Activated naive CD4-positive, alpha-beta T cell treated with anti-CD3 and anti-CD28 coated beads, Interleukin-2, amount 50 U/mL, for 16 hours (primary cell): ENCODE measurements at regions not wholly inside any gene's neighbourhood (a gene's known extent, or its start where the extent isn't known, plus 50 kb on each side); places are given as distances from the start of the nearest gene placed in this dataset.
"Not testable (repeated sequence)": the region's sequence is repeated elsewhere in the genome, so short reads cannot be mapped to it uniquely, and the experiment has no call there.

Experiments used
- DNase-seq: peaks from one replicate; pipeline ENCODE4 v3.0.0-alpha.2; 2020

DNA sequence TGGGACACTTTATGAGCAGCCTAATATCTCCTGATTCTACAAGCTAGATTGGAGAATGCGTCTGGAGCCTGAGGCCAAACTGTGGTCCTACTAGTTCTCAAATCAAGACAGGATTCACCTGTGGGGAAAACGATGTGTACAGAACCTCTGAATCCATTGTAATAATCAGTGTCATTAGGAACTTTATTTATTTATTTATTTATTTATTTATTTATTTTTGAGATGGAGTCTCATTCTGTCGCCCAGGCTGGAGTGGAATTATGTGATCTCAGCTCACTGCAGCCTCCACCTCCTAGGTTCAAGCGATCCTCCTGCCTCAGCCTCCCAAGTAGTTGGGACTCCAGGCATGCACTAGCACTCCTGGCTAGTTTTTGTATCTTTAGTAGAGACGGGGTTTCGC lies 52.6 kb upstream of the KIF26B start:
- not testable (repeated sequence) for DNase-seq

DNA sequence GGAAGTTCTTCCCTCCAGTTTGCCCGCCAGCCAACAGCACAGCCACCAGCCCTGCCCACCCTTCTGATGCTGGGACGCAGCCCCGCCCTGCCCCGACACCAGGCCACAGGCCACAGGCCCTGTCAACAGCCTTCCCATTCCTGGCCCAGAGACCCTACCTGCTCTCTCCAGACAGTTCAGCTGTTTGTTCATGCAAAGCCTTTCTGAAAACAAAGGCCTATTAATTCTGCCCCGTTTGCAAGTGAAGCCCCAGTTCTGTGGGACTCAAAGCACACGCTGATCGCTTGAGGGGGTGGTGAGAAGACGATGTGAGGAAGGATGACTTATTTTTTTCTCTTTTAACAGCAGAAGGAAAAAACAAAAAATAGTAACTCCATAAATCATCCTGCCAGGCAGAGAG lies 55.4 kb upstream of the KIF26B start:
- no peak for DNase-seq

- DNase-seq, result no peak
Observed at GRCh38 chr1:245098924-245099323, 55.9 kb upstream of the KIF26B start.

DNA sequence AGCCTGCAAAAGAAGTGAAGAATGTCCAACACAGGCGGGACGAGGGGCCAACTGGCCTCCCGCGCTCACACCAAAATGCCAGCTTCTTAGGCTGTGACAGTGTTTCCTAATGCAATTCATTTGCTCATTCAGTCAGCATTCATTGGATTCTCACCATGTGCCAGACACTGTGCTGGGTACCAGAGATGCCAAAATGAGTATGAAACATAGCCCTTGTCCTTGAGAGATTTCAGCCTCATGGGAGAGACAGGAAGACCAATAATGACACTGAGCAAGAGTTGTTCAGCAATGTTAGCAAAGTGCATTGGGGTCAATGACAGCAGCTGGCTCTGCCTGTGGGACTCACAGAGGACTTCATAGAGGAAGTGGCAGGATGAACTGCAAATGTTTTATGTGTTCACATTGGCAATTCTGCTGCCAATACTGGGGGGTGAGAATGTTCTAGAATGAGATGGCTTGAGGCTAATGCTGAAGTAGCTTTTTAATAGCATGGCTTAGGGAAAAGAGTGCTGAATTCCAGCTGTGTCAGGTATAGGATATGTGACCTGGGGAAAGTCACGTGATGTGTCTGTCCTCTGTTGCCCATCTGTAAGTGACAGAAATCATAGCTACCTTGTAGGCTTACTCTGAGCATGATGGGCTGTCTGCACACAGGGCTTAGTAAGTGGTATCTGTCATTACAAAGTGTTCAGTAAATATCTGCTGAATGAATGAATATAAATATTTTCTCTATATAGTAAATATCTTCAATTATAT lies 58.3 kb upstream of the KIF26B start:
- DNase-seq, result no peak

DNA sequence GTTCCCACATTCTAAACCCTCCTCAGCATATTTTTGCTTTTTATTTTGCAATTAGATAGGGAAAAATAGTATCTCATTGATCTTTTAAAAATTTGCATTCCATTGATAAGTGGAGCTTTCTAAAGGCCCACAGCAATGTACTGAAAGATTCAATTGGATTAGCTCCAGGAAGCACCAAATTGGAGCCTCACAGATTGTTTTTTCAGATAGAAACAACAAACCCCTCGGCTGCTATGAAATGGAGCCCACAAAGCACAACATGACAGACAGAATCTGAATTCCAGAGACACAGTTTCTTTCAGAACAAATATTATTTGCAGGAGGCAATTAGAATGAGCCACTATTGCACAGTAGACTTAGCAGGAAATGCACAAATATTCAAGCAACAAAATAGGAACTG lies 58.9 kb upstream of the KIF26B start:
- no peak for DNase-seq

DNA sequence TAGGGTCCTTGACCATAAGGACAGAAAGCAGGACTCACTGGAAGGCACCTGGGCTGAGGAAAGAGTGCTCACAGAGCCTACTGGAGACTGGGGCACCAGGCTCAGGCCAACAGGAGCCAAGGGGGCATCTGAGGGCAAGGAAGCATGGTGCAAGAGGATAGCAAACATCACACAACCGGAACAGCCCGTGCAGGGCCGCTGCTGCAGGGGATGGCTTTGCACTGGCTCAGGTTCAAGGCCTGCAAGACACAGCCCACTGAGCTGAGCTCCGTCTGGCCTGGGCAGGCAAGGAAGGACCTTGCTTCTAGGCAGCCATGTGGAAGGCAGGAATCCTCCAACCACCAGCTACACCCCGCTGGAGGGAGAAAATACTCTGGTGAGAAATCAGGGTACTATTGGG lies 59.8 kb upstream of the KIF26B start:
- no peak for DNase-seq

DNA sequence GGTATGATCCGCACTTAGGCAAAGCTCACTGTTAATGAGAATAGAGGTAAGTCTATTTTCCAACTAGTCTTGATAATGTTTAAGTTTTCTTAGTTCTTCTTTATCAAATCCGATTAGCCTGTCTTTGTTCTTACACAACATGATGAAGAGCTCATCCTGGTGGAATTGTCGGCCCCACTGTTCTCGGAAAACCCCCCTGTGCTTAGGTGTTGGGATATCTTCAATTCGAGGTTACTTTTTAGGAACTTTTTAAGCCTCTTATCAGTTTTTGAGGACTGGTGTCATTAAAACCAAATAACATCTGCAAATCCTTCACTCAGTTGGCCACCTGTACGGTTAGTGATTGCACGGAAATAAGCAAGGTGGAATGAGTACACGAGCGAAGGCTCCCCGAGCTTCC lies 60.7 kb upstream of the KIF26B start:
- no peak for DNase-seq

- no peak for DNase-seq
Observed at GRCh38 chr1:245092638-245092976, 62.2 kb upstream of the KIF26B start.

GRCh38 chr1:245091818-245092637 lies 62.8 kb upstream of the KIF26B start:
- DNase-seq, result no peak

- no peak for DNase-seq
Observed at GRCh38 chr1:245091171-245091621, 63.6 kb upstream of the KIF26B start.

DNA sequence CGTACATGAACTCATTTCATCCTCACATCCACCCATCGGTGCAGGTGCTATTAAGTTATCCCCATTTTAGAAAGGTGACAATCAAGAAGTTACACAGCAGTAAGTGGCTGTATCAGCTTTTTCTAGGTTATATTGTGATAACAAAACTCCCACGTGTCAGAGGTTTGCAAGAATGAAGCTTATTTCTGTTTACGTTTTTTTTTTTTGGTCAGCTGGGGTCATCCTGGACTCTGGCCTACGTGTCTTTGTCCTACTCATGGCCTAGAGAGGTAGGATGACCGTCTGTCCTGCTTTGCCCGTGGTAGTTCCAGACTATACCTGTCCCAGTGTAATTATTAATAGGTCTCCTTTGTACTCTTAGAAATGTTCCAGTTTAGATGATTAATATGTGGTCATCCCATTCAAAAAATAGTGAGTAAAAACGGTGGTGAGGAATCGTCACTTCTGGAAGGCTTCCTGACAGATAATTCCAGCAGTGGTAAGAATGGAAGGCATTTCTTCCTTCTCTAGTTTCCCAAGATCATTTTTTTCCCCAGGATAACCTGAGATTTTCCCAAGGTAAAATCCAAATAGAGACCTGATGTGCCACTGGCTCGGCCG lies 64.2 kb upstream of the KIF26B start:
- DNase-seq, result no peak

DNA sequence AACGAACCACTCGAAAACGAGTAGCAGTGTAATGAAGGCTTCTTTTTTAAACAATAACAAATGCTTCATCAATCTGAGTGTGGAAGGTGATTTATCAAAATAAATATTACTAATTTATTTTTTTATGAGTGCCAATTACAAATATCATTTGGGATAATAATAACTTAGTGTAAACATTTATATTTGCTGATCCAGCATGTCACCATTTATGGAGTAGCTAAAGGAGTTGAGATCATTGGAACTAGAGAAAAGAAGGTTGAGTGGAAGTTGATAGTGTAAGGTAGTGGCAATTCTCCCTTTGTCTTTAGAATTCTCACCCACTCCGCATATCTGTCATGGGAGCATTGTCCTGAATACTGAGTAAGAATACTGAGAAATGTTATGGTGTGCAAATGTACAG lies 67.1 kb upstream of the KIF26B start:
- no peak for DNase-seq

GRCh38 chr1:245086389-245086969 lies 68.3 kb upstream of the KIF26B start:
- no peak for DNase-seq

DNA sequence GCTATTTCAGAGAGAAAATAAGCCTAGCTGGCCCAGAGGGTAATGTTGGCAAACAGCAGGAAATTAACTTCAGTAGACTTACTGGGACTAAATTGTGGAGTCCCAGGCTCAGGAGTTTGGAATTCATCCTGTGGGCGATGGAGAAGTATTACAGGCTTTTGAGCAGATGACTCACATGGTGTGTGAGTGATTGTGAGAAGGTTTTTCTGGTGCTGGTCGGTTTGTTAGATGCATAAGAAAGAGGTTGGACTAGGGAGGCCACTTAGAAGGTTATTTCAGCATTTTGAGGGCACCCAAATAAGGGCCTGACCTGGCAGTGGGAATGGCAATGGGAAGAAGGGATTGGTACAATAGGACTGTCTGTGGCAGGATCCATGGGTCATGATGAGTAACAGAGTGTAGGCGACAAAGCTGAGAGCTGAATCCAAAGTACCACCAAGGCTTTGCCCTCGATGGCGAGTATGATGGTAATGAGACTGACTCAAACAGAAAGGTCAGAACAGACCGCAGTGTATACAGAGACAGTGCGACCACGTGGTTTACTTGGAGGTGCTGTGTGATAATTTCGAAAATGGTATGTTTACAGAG lies 69.2 kb upstream of the KIF26B start:
- DNase-seq, result no peak

- no peak for DNase-seq
Observed at GRCh38 chr1:245084551-245084950, 70.2 kb upstream of the KIF26B start.

- no peak for DNase-seq
Observed at GRCh38 chr1:245079021-245079609, 75.7 kb upstream of the KIF26B start.

DNA sequence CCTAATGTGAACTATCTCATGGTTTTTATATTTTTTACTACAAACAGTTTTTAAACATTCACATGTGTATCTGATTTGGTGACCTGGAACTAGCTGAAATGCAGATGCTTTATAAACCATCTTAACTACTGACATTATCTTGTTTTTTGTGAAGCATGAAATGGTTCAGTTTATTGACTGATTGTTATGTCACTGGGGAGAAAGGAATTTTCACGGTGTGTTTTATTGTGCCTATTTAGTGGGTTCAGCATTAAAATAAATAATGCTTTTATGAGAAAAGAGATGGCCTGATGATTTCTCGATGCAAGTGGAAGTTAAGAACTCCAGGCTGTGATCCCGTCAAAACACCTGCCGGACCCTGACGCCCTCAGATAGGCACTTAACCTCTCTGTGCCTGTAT lies 79.9 kb upstream of the KIF26B start:
- DNase-seq, result no peak

GRCh38 chr1:245074232-245074747 lies 80.5 kb upstream of the KIF26B start:
- no peak for DNase-seq

- no peak for DNase-seq
Observed at GRCh38 chr1:245070836-245071615, 83.8 kb upstream of the KIF26B start.

GRCh38 chr1:245067257-245067656 lies 87.5 kb upstream of the KIF26B start:
- no peak for DNase-seq

- DNase-seq, result no peak
Observed at GRCh38 chr1:245062741-245063305, 92.0 kb upstream of the KIF26B start.
